ENCODE measurements at regions not wholly inside any gene's neighbourhood (a gene's known extent, or its start where the extent isn't known, plus 50 kb on each side); places are given as distances from the start of the nearest gene placed in this dataset.
A peak's percentile ranks its signal among the peaks of the same experiment; 100 is the strongest.

- Histone ChIP-seq H3K36me3 (ENCODE audit: insufficient read depth, low read length) (no peaks in the 10 kb centered on the region), H3K27me3 (ENCODE audit: control insufficient read depth, insufficient read depth, low read length) (no peaks in the 10 kb centered on the region), H3K9ac (ENCODE audit: low read depth, low read length) (peak overlapping the region; percentile 60), H3K9me3 (replicated peaks; ENCODE audit: low read length) (no peaks in the 10 kb centered on the region), H3K4me1 (ENCODE audit: control insufficient read depth, insufficient read depth, low read length) (peaks cover 44% of the 10 kb centered on the region), H3K4me2 (ENCODE audit: low read length) (no peak overlapping the region), H3K4me3 (ENCODE audit: low read length) (no peak overlapping the region)
Measured at GRCh38 chr13:37442996-37443395, 155.6 kb downstream of the POSTN start.

- Histone ChIP-seq H3K9ac (ENCODE audit: low read depth, low read length) (no peak overlapping the region), H3K4me1 (ENCODE audit: control insufficient read depth, insufficient read depth, low read length) (no peaks in the 10 kb centered on the region), H3K36me3 (ENCODE audit: insufficient read depth, low read length) (no peaks in the 10 kb centered on the region), H3K4me3 (ENCODE audit: low read length) (no peak overlapping the region), H3K4me2 (ENCODE audit: low read length) (no peak overlapping the region), H3K9me3 (replicated peaks; ENCODE audit: low read length) (no peaks in the 10 kb centered on the region), H3K27me3 (ENCODE audit: control insufficient read depth, insufficient read depth, low read length) (no peaks in the 10 kb centered on the region)
Measured at GRCh38 chr13:37435881-37436280, 162.7 kb downstream of the POSTN start.

- Histone ChIP-seq H3K4me1 (ENCODE audit: control insufficient read depth, insufficient read depth, low read length) (peaks cover 14% of the 10 kb centered on the region), H3K27me3 (ENCODE audit: control insufficient read depth, insufficient read depth, low read length) (no peaks in the 10 kb centered on the region), H3K36me3 (ENCODE audit: insufficient read depth, low read length) (no peaks in the 10 kb centered on the region), H3K9ac (ENCODE audit: low read depth, low read length) (no peak overlapping the region), H3K4me2 (ENCODE audit: low read length) (no peak overlapping the region), H3K4me3 (ENCODE audit: low read length) (no peak overlapping the region), H3K9me3 (replicated peaks; ENCODE audit: low read length) (no peaks in the 10 kb centered on the region)
Measured at GRCh38 chr13:37433086-37433485, 165.5 kb downstream of the POSTN start.

- Histone ChIP-seq H3K9ac (ENCODE audit: low read depth, low read length) (no peak overlapping the region), H3K9me3 (replicated peaks; ENCODE audit: low read length) (no peaks in the 10 kb centered on the region), H3K36me3 (ENCODE audit: insufficient read depth, low read length) (no peaks in the 10 kb centered on the region), H3K4me1 (ENCODE audit: control insufficient read depth, insufficient read depth, low read length) (peaks cover 14% of the 10 kb centered on the region), H3K4me3 (ENCODE audit: low read length) (no peak overlapping the region), H3K27me3 (ENCODE audit: control insufficient read depth, insufficient read depth, low read length) (no peaks in the 10 kb centered on the region), H3K4me2 (ENCODE audit: low read length) (peak overlapping the region; percentile 2)
Measured at GRCh38 chr13:37429976-37430375, 168.6 kb downstream of the POSTN start.

- Histone ChIP-seq H3K9me3 (replicated peaks; ENCODE audit: low read length) (no peaks in the 10 kb centered on the region), H3K36me3 (ENCODE audit: insufficient read depth, low read length) (no peaks in the 10 kb centered on the region), H3K4me3 (ENCODE audit: low read length) (no peak overlapping the region), H3K27me3 (ENCODE audit: control insufficient read depth, insufficient read depth, low read length) (no peaks in the 10 kb centered on the region), H3K4me1 (ENCODE audit: control insufficient read depth, insufficient read depth, low read length) (peaks cover 14% of the 10 kb centered on the region), H3K9ac (ENCODE audit: low read depth, low read length) (no peak overlapping the region), H3K4me2 (ENCODE audit: low read length) (no peak overlapping the region)
Measured at GRCh38 chr13:37427843-37428494, 170.6 kb downstream of the POSTN start.

GRCh38 chr13:37418490-37418889, 180.1 kb downstream of the POSTN start:
- peaks cover 34% of the 10 kb centered on the region for H3K4me1 ChIP-seq (ENCODE audit: control insufficient read depth, insufficient read depth, low read length)
- H3K4me3 ChIP-seq (ENCODE audit: low read length) = no peak overlapping the region
- no peak overlapping the region for H3K9ac ChIP-seq (ENCODE audit: low read depth, low read length)
- H3K4me2 ChIP-seq (ENCODE audit: low read length) = no peak overlapping the region
- H3K27me3 ChIP-seq (ENCODE audit: control insufficient read depth, insufficient read depth, low read length) = no peaks in the 10 kb centered on the region
- H3K36me3 ChIP-seq (ENCODE audit: insufficient read depth, low read length) = no peaks in the 10 kb centered on the region
- no peaks in the 10 kb centered on the region for H3K9me3 ChIP-seq (replicated peaks; ENCODE audit: low read length)

- Histone ChIP-seq H3K4me2 (ENCODE audit: low read length) (no peak overlapping the region), H3K4me1 (ENCODE audit: control insufficient read depth, insufficient read depth, low read length) (peaks cover 36% of the 10 kb centered on the region), H3K9ac (ENCODE audit: low read depth, low read length) (no peak overlapping the region), H3K4me3 (ENCODE audit: low read length) (no peak overlapping the region), H3K36me3 (ENCODE audit: insufficient read depth, low read length) (no peaks in the 10 kb centered on the region), H3K27me3 (ENCODE audit: control insufficient read depth, insufficient read depth, low read length) (no peaks in the 10 kb centered on the region), H3K9me3 (replicated peaks; ENCODE audit: low read length) (no peaks in the 10 kb centered on the region)
Measured at GRCh38 chr13:37417060-37417441, 181.5 kb downstream of the POSTN start.

GRCh38 chr13:37416291-37417059, 182.1 kb downstream of the POSTN start:
- Histone ChIP-seq H3K9ac (ENCODE audit: low read depth, low read length) (no peak overlapping the region), H3K9me3 (replicated peaks; ENCODE audit: low read length) (no peaks in the 10 kb centered on the region), H3K27me3 (ENCODE audit: control insufficient read depth, insufficient read depth, low read length) (no peaks in the 10 kb centered on the region), H3K4me1 (ENCODE audit: control insufficient read depth, insufficient read depth, low read length) (peaks cover 39% of the 10 kb centered on the region), H3K36me3 (ENCODE audit: insufficient read depth, low read length) (no peaks in the 10 kb centered on the region), H3K4me3 (ENCODE audit: low read length) (no peak overlapping the region), H3K4me2 (ENCODE audit: low read length) (no peak overlapping the region)

GRCh38 chr13:37413161-37413560, 185.4 kb downstream of the POSTN start:
- H3K4me1 ChIP-seq (ENCODE audit: control insufficient read depth, insufficient read depth, low read length) = peaks cover 46% of the 10 kb centered on the region
- H3K36me3 ChIP-seq (ENCODE audit: insufficient read depth, low read length) = no peaks in the 10 kb centered on the region
- no peaks in the 10 kb centered on the region for H3K9me3 ChIP-seq (replicated peaks; ENCODE audit: low read length)
- no peak overlapping the region for H3K4me2 ChIP-seq (ENCODE audit: low read length)
- no peak overlapping the region for H3K4me3 ChIP-seq (ENCODE audit: low read length)
- H3K9ac ChIP-seq (ENCODE audit: low read depth, low read length) = no peak overlapping the region
- no peaks in the 10 kb centered on the region for H3K27me3 ChIP-seq (ENCODE audit: control insufficient read depth, insufficient read depth, low read length)

- Histone ChIP-seq H3K4me2 (ENCODE audit: low read length) (no peak overlapping the region), H3K4me3 (ENCODE audit: low read length) (no peak overlapping the region), H3K4me1 (ENCODE audit: control insufficient read depth, insufficient read depth, low read length) (peaks cover 39% of the 10 kb centered on the region), H3K9me3 (replicated peaks; ENCODE audit: low read length) (no peaks in the 10 kb centered on the region), H3K9ac (ENCODE audit: low read depth, low read length) (no peak overlapping the region), H3K36me3 (ENCODE audit: insufficient read depth, low read length) (no peaks in the 10 kb centered on the region), H3K27me3 (ENCODE audit: control insufficient read depth, insufficient read depth, low read length) (no peaks in the 10 kb centered on the region)
Measured at GRCh38 chr13:37412241-37412921, 186.2 kb downstream of the POSTN start.

GRCh38 chr13:37410316-37410715, 188.3 kb downstream of the POSTN start:
- Histone ChIP-seq H3K4me1 (ENCODE audit: control insufficient read depth, insufficient read depth, low read length) (peaks cover 22% of the 10 kb centered on the region), H3K4me2 (ENCODE audit: low read length) (no peak overlapping the region), H3K9ac (ENCODE audit: low read depth, low read length) (no peak overlapping the region), H3K27me3 (ENCODE audit: control insufficient read depth, insufficient read depth, low read length) (no peaks in the 10 kb centered on the region), H3K36me3 (ENCODE audit: insufficient read depth, low read length) (no peaks in the 10 kb centered on the region), H3K9me3 (replicated peaks; ENCODE audit: low read length) (no peaks in the 10 kb centered on the region), H3K4me3 (ENCODE audit: low read length) (no peak overlapping the region)
